GM23338 (cell line): ENCODE measurements at regions not wholly inside any gene's neighbourhood (a gene's known extent, or its start where the extent isn't known, plus 50 kb on each side); places are given as distances from the start of the nearest gene placed in this dataset.
A peak's percentile ranks its signal among the peaks of the same experiment; 100 is the strongest.

Source experiments
- ATAC-seq: fragments of 200-7000 bp; cut with Tn5 transposase; 3 replicates; pipeline ENCODE4 v1.9.1; 2020
- DNase-seq: peaks from one replicate; pipeline ENCODE4 v3.0.0-alpha.2; 2015; ENCODE audit warnings: low spot score
- H2AFZ ChIP-seq: fragments of 200-600 bp; sonication (generic); 2 replicates; pipeline ENCODE4 v1.8.0; 2016; ENCODE audit warnings: antibody characterized with exemption, mild to moderate bottlenecking, moderate library complexity
- H3F3A ChIP-seq: fragments of 200-600 bp; sonication (generic); replicated peaks from 2 replicates; pipeline ENCODE4 v1.8.0; 2017; ENCODE audit warnings: antibody characterized with exemption, mixed run types, low read depth
- H3K27ac ChIP-seq: fragments of 200-600 bp; sonication (generic); 2 replicates; pipeline ENCODE4 v1.6.1; 2016; ENCODE audit warnings: low read depth
- H3K27me3 ChIP-seq: fragments of 200-600 bp; sonication (generic); 2 replicates; pipeline ENCODE4 v1.8.0; 2016; ENCODE audit warnings: mild to moderate bottlenecking, mixed run types, moderate library complexity; ENCODE audit not compliant: insufficient read depth
- H3K36me3 ChIP-seq: fragments of 200-600 bp; sonication (generic); 2 replicates; pipeline ENCODE4 v1.8.0; 2016; ENCODE audit warnings: mild to moderate bottlenecking; ENCODE audit not compliant: insufficient read depth
- H3K4me1 ChIP-seq: fragments of 200-600 bp; sonication (generic); 2 replicates; pipeline ENCODE4 v1.8.0; 2016; ENCODE audit warnings: mild to moderate bottlenecking, moderate library complexity; ENCODE audit not compliant: insufficient read depth
- H3K4me2 ChIP-seq: fragments of 200-600 bp; sonication (generic); 2 replicates; pipeline ENCODE4 v1.7.1; 2017; ENCODE audit warnings: mixed run types
- H3K4me3 ChIP-seq: fragments of 200-600 bp; sonication (generic); 2 replicates; pipeline ENCODE4 v1.6.1; 2016; ENCODE audit warnings: mixed run types
- H3K79me2 ChIP-seq: fragments of 200-600 bp; sonication (generic); replicated peaks from 2 replicates; pipeline ENCODE4 v1.8.0; 2017; ENCODE audit warnings: mild to moderate bottlenecking; ENCODE audit not compliant: insufficient read depth
- H3K9me2 ChIP-seq: fragments of 200-600 bp; sonication (generic); 2 replicates; pipeline ENCODE4 v1.8.0; 2017; ENCODE audit not compliant: insufficient read depth
- H4K20me1 ChIP-seq: fragments of 200-600 bp; sonication (generic); replicated peaks from 2 replicates; pipeline ENCODE4 v1.8.0; 2017; ENCODE audit warnings: mild to moderate bottlenecking; ENCODE audit not compliant: insufficient read depth
- H3K27ac Mint-ChIP-seq: 2 replicates; pipeline ENCODE4 v1.8.0; 2020; ENCODE audit warnings: inconsistent platforms, mild to moderate bottlenecking, moderate library complexity, mixed read lengths
- H3K27me3 Mint-ChIP-seq: 3 replicates; pipeline ENCODE4 v1.8.0; 2022; ENCODE audit warnings: low read depth, mild to moderate bottlenecking, moderate library complexity, mixed read lengths, inconsistent platforms; ENCODE audit not compliant: insufficient read depth, poor library complexity
- H3K36me3 Mint-ChIP-seq: 3 replicates; pipeline ENCODE4 v1.8.0; 2021; ENCODE audit warnings: low read depth, mild to moderate bottlenecking, inconsistent platforms, moderate library complexity, mixed read lengths
- H3K4me1 Mint-ChIP-seq: 3 replicates; pipeline ENCODE4 v1.8.0; 2020; ENCODE audit warnings: mild to moderate bottlenecking, inconsistent platforms, mixed read lengths
- H3K4me3 Mint-ChIP-seq: 3 replicates; pipeline ENCODE4 v1.8.0; 2021; ENCODE audit warnings: moderate library complexity, mild to moderate bottlenecking, inconsistent platforms, mixed read lengths
- H3K9me3 Mint-ChIP-seq: 3 replicates; pipeline ENCODE4 v1.8.0; 2020; ENCODE audit warnings: moderate library complexity, mild to moderate bottlenecking, inconsistent platforms, mixed read lengths
- CREB1 ChIP-seq: fragments of 250-450 bp; sonication (Bioruptor Pico); IDR thresholded peaks from 2 replicates; pipeline ENCODE4 v1.5.0; 2020; ENCODE audit warnings: low read depth, mild to moderate bottlenecking, moderate library complexity
- ETS1 ChIP-seq: IDR thresholded peaks from 2 replicates; pipeline ENCODE4 v1.6.1; 2016; ENCODE audit warnings: antibody characterized with exemption
- EZH2 ChIP-seq: fragments of 200-600 bp; sonication (generic); IDR thresholded peaks from one replicate; pipeline ENCODE4 v1.8.0; 2017; ENCODE audit warnings: antibody characterized with exemption, mild to moderate bottlenecking, low read depth; ENCODE audit not compliant: unreplicated experiment
- EZH2phosphoT487 ChIP-seq: fragments of 200-600 bp; sonication (generic); IDR thresholded peaks from one replicate; pipeline ENCODE4 v1.8.1; 2018; ENCODE audit warnings: antibody characterized with exemption; ENCODE audit not compliant: unreplicated experiment
- JUNB ChIP-seq: IDR thresholded peaks from one replicate; pipeline ENCODE4 v1.6.1; 2016; ENCODE audit warnings: antibody characterized with exemption; ENCODE audit not compliant: unreplicated experiment
- NANOG ChIP-seq: IDR thresholded peaks from 2 replicates; pipeline ENCODE4 v1.6.1; 2016; ENCODE audit warnings: antibody characterized with exemption, borderline replicate concordance
- POLR2AphosphoS5 ChIP-seq: IDR thresholded peaks from 2 replicates; pipeline ENCODE4 v1.6.1; 2016; ENCODE audit warnings: antibody characterized with exemption, low read depth
- STAT1 ChIP-seq: IDR thresholded peaks from one replicate; pipeline ENCODE4 v1.6.1; 2016; ENCODE audit warnings: antibody characterized with exemption; ENCODE audit not compliant: unreplicated experiment
- ZNF114 ChIP-seq: fragments of 250-450 bp; sonication (Bioruptor Pico); IDR thresholded peaks from 2 replicates; pipeline ENCODE4 v1.5.0; 2020; ENCODE audit warnings: mild to moderate bottlenecking, moderate library complexity
- ZNF331 ChIP-seq: fragments of 250-450 bp; sonication (Bioruptor Pico); IDR thresholded peaks from 2 replicates; pipeline ENCODE4 v1.5.0; 2020; ENCODE audit warnings: low read depth, mild to moderate bottlenecking, moderate library complexity
- TF ChIP-seq, protein P1 (sequence below): IDR thresholded peaks from one replicate; pipeline ENCODE4 v1.6.1; 2018; ENCODE audit warnings: antibody characterized with exemption; ENCODE audit not compliant: unreplicated experiment

DNA sequence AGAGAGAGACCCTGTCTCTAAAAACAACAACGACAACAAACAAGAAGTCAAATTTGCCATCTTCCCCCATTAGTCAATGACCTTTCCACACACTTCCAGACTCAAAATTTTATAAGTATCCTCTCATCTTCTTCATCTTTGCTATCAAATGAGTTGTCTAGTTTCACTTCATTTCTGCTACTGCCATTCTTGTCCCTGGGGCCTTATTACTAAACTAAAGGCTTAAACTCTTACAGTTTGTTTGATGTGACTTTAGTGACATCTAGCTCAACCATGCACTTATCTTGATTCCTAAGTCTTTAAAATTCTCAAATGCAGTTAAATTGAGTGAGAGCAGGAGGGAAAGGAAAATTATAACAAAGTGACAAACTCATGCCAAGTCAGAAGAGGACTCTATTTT, 271.8 kb upstream of the GK2 start:
- no peaks in the 10 kb centered on the region for H3K27me3 ChIP-seq
- H3K4me1 ChIP-seq: no peaks in the 10 kb centered on the region
- H3F3A ChIP-seq: no peaks in the 10 kb centered on the region
- peaks cover 4% of the 10 kb centered on the region; the same call in 2 of the 3 replicates for H3K4me1 Mint-ChIP-seq
- no peaks in the 10 kb centered on the region for H3K79me2 ChIP-seq
- TF ChIP-seq JUNB (no peak), EZH2phosphoT487 (no peak), CREB1 (CRISPR knock-in tag) (no peak), EZH2 (no peak), ZNF114 (CRISPR knock-in tag) (no peak)
- TF ChIP-seq, protein P1, sequence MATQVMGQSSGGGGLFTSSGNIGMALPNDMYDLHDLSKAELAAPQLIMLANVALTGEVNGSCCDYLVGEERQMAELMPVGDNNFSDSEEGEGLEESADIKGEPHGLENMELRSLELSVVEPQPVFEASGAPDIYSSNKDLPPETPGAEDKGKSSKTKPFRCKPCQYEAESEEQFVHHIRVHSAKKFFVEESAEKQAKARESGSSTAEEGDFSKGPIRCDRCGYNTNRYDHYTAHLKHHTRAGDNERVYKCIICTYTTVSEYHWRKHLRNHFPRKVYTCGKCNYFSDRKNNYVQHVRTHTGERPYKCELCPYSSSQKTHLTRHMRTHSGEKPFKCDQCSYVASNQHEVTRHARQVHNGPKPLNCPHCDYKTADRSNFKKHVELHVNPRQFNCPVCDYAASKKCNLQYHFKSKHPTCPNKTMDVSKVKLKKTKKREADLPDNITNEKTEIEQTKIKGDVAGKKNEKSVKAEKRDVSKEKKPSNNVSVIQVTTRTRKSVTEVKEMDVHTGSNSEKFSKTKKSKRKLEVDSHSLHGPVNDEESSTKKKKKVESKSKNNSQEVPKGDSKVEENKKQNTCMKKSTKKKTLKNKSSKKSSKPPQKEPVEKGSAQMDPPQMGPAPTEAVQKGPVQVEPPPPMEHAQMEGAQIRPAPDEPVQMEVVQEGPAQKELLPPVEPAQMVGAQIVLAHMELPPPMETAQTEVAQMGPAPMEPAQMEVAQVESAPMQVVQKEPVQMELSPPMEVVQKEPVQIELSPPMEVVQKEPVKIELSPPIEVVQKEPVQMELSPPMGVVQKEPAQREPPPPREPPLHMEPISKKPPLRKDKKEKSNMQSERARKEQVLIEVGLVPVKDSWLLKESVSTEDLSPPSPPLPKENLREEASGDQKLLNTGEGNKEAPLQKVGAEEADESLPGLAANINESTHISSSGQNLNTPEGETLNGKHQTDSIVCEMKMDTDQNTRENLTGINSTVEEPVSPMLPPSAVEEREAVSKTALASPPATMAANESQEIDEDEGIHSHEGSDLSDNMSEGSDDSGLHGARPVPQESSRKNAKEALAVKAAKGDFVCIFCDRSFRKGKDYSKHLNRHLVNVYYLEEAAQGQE: no peak
- no peak overlapping the region for H3K4me2 ChIP-seq
- ATAC-seq (no peak), DNase-seq (no peak)
- H3K27me3 Mint-ChIP-seq: no peaks in the 10 kb centered on the region
- H3K9me3 Mint-ChIP-seq: no peaks in the 10 kb centered on the region
- H3K36me3 Mint-ChIP-seq: no peaks in the 10 kb centered on the region
- H3K9me2 ChIP-seq: no peaks in the 10 kb centered on the region
- no peak overlapping the region for H3K27ac ChIP-seq
- no peak overlapping the region for H2AFZ ChIP-seq
- H3K36me3 ChIP-seq: no peaks in the 10 kb centered on the region
- no peaks in the 10 kb centered on the region for H4K20me1 ChIP-seq
- no peak overlapping the region for H3K4me3 Mint-ChIP-seq
- no peak overlapping the region for H3K27ac Mint-ChIP-seq
- H3K4me3 ChIP-seq: no peak overlapping the region

GRCh38 chr4:79678472-79679202, 270.6 kb upstream of the GK2 start:
- Mint-ChIP-seq H3K4me3 (no peak overlapping the region), H3K4me1 (peaks cover 4% of the 10 kb centered on the region; the same call in 2 of the 3 replicates), H3K9me3 (no peaks in the 10 kb centered on the region), H3K36me3 (no peaks in the 10 kb centered on the region), H3K27ac (no peak overlapping the region), H3K27me3 (no peaks in the 10 kb centered on the region)
- TF ChIP-seq NANOG (no peak), POLR2AphosphoS5 (no peak), ZNF114 (CRISPR knock-in tag) (no peak), STAT1 (no peak), EZH2phosphoT487 (no peak), ETS1 (no peak), CREB1 (CRISPR knock-in tag) (no peak), ZNF331 (CRISPR knock-in tag) (no peak)
- TF ChIP-seq, protein P1: no peak
- no peaks in the 10 kb centered on the region for H3K4me1 ChIP-seq
- H3K36me3 ChIP-seq: no peaks in the 10 kb centered on the region
- H3K9me2 ChIP-seq: no peaks in the 10 kb centered on the region
- H3K4me3 ChIP-seq: no peak overlapping the region
- H3K27me3 ChIP-seq: no peaks in the 10 kb centered on the region
- H3K4me2 ChIP-seq: no peak overlapping the region
- H2AFZ ChIP-seq: peak overlapping the region; percentile 39; the same call in 1 of the 2 replicates
- ATAC-seq: no peak
- H3K27ac ChIP-seq: no peak overlapping the region
- DNase-seq: no peak
- H3F3A ChIP-seq: no peaks in the 10 kb centered on the region
- H4K20me1 ChIP-seq: no peaks in the 10 kb centered on the region
- no peaks in the 10 kb centered on the region for H3K79me2 ChIP-seq
